SU-DHL-6 (cell line): ENCODE measurements at regions not wholly inside any gene's neighbourhood (a gene's known extent, or its start where the extent isn't known, plus 50 kb on each side); places are given as distances from the start of the nearest gene placed in this dataset.

ENCODE experiments used
- H2AFZ ChIP-seq: fragments of 200-600 bp; sonication (generic); 2 replicates; pipeline ENCODE4 v1.6.1; 2014; ENCODE audit warnings: low read depth, mild to moderate bottlenecking, moderate library complexity, mixed read lengths, antibody characterized with exemption, low read length; ENCODE audit not compliant: severe bottlenecking
- H3F3A ChIP-seq: fragments of 200-600 bp; shearing (Covaris generic); 2 replicates; pipeline ENCODE4 v1.6.0; 2016; ENCODE audit warnings: antibody characterized with exemption, mild to moderate bottlenecking; ENCODE audit not compliant: insufficient read depth
- H3K27ac ChIP-seq: fragments of 200-600 bp; sonication (generic); 2 replicates; pipeline ENCODE4 v1.5.1; 2016; ENCODE audit warnings: low read depth, mild to moderate bottlenecking, low read length, moderate library complexity, mixed read lengths
- H3K27me3 ChIP-seq: fragments of 200-600 bp; sonication (generic), shearing (Covaris generic); 2 replicates; pipeline ENCODE4 v1.6.0; 2014; ENCODE audit warnings: mild to moderate bottlenecking, low read length
- H3K36me3 ChIP-seq: fragments of 200-600 bp; sonication (generic); 2 replicates; pipeline ENCODE4 v1.6.1; 2014; ENCODE audit warnings: mild to moderate bottlenecking, low read length, mixed read lengths
- H3K4me2 ChIP-seq: fragments of 300-600, 200-600 bp; shearing (Covaris generic), sonication (generic); 2 replicates; pipeline ENCODE4 v1.6.0; 2014; ENCODE audit warnings: low read length, low read depth, mild to moderate bottlenecking; ENCODE audit not compliant: poor library complexity, severe bottlenecking
- H3K4me3 ChIP-seq: fragments of 200-600 bp; sonication (generic); 2 replicates; pipeline ENCODE4 v1.5.1; 2014; ENCODE audit warnings: antibody characterized with exemption, low read length, mild to moderate bottlenecking, mixed read lengths; ENCODE audit not compliant: insufficient read depth, poor library complexity, severe bottlenecking
- H3K79me2 ChIP-seq: fragments of 200-600 bp; sonication (generic); 2 replicates; pipeline ENCODE4 v1.6.1; 2014; ENCODE audit warnings: mild to moderate bottlenecking, low read length, moderate library complexity; ENCODE audit not compliant: insufficient read depth
- H3K9ac ChIP-seq: fragments of 200-600 bp; sonication (generic); 2 replicates; pipeline ENCODE4 v1.7.0; 2014; ENCODE audit warnings: mild to moderate bottlenecking, low read length
- H3K9me2 ChIP-seq: fragments of 200-600 bp; sonication (generic); replicated peaks from 2 replicates; pipeline ENCODE4 v1.6.1; 2014; ENCODE audit warnings: low read length; ENCODE audit not compliant: insufficient read depth
- H3K9me3 ChIP-seq: fragments of 200-600 bp; sonication (generic); 2 replicates; pipeline ENCODE4 v1.6.1; 2014; ENCODE audit warnings: low read length, mixed read lengths; ENCODE audit not compliant: insufficient read depth
- H4K20me1 ChIP-seq: fragments of 200-600 bp; sonication (generic); 2 replicates; pipeline ENCODE4 v1.6.1; 2014; ENCODE audit warnings: low read depth, mild to moderate bottlenecking, antibody characterized with exemption, low read length, moderate library complexity, mixed read lengths
- EZH2phosphoT487 ChIP-seq: fragments of 200-600 bp; sonication (generic), shearing (Covaris generic); conservative IDR thresholded peaks from 2 replicates; pipeline ENCODE4 v1.6.1; 2018; ENCODE audit warnings: mild to moderate bottlenecking, antibody characterized with exemption, low read length, moderate library complexity, mixed read lengths
- TF ChIP-seq, protein P1 (sequence below): fragments of 200-600 bp; sonication (generic); IDR thresholded peaks from one replicate; pipeline ENCODE4 v1.5.1; 2017; ENCODE audit warnings: antibody characterized with exemption, mild to moderate bottlenecking, low read length, moderate library complexity; ENCODE audit not compliant: insufficient read depth, poor library complexity, severe bottlenecking

DNA sequence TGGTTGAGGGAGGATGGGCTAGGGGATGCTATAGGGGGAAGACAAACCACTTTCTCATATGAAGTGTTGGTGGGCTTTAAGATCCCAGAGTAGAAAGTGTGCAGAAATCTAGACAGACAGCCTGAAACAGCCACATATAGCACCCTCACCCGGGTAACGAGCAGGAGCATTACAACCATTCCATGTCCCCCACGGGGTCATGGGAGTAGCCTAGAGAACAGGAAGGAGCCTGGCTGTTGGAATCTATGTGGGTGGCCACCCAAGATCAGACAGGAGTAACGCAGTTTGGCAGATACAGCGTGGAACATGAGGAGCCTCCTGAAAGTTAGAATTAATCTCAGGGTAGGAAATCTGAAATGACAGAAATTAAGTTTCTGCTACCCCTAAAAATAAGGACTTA lies 146.1 kb upstream of the RAI14 start:
- Histone ChIP-seq H3K27ac (no peak overlapping the region), H3K4me3 (no peak overlapping the region), H3K4me2 (no peak overlapping the region), H3F3A (no peaks in the 10 kb centered on the region), H3K9me3 (no peaks in the 10 kb centered on the region), H4K20me1 (no peaks in the 10 kb centered on the region), H3K79me2 (no peaks in the 10 kb centered on the region), H3K36me3 (no peaks in the 10 kb centered on the region), H3K9ac (no peak overlapping the region), H2AFZ (no peak overlapping the region), H3K27me3 (no peaks in the 10 kb centered on the region), H3K9me2 (no peaks in the 10 kb centered on the region)
- TF ChIP-seq EZH2phosphoT487: no peak
- TF ChIP-seq, protein P1, sequence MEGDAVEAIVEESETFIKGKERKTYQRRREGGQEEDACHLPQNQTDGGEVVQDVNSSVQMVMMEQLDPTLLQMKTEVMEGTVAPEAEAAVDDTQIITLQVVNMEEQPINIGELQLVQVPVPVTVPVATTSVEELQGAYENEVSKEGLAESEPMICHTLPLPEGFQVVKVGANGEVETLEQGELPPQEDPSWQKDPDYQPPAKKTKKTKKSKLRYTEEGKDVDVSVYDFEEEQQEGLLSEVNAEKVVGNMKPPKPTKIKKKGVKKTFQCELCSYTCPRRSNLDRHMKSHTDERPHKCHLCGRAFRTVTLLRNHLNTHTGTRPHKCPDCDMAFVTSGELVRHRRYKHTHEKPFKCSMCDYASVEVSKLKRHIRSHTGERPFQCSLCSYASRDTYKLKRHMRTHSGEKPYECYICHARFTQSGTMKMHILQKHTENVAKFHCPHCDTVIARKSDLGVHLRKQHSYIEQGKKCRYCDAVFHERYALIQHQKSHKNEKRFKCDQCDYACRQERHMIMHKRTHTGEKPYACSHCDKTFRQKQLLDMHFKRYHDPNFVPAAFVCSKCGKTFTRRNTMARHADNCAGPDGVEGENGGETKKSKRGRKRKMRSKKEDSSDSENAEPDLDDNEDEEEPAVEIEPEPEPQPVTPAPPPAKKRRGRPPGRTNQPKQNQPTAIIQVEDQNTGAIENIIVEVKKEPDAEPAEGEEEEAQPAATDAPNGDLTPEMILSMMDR: no peak

DNA sequence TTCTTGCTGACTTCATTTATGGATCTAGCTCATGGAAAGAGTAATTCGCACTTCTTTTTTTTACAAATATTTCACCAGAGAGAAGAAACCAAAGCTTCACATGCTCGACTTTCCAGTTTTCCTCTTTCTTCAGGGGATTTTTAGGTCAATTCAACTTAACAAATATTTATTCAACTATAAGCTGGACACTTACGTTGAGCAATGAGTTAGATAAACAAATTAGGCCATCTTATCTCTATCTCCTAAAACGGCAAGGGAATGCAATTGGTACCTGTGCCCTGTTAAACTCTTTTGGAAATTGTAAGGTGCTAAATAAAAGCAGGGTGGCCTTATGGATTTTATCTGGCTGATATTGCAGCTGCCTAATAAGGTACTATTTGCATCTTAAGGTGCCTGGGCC lies 145.1 kb upstream of the RAI14 start:
- Histone ChIP-seq H3K36me3 (no peaks in the 10 kb centered on the region), H2AFZ (no peak overlapping the region), H3F3A (no peaks in the 10 kb centered on the region), H3K27ac (no peak overlapping the region), H3K9me3 (no peaks in the 10 kb centered on the region), H3K79me2 (no peaks in the 10 kb centered on the region), H4K20me1 (no peaks in the 10 kb centered on the region), H3K4me2 (no peak overlapping the region), H3K9me2 (no peaks in the 10 kb centered on the region), H3K4me3 (no peak overlapping the region), H3K27me3 (no peaks in the 10 kb centered on the region), H3K9ac (no peak overlapping the region)
- no peak for TF ChIP-seq EZH2phosphoT487
- TF ChIP-seq, protein P1: no peak

DNA sequence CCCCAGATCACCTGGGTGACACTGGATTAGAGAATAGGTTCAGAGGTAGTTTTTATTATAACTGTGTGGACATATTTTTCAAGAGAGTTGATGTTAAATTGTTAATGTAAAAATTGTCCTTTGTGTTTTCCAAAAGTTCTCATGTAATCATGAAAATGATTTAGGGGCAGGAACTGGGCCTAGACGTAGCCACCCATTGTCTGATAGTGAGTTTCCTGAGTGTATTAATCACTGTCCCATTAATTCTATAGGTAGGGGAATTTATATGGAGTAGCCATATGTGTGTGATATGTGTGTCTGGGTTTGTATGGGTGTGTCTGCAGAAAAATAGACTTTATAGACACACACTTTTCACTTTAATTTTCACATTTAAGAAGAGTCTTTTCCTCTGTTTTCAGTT lies 144.6 kb upstream of the RAI14 start:
- Histone ChIP-seq H3K9ac (no peak overlapping the region), H4K20me1 (no peaks in the 10 kb centered on the region), H3K27ac (no peak overlapping the region), H3F3A (no peaks in the 10 kb centered on the region), H3K4me3 (no peak overlapping the region), H3K36me3 (no peaks in the 10 kb centered on the region), H3K79me2 (no peaks in the 10 kb centered on the region), H3K4me2 (no peak overlapping the region), H3K27me3 (no peaks in the 10 kb centered on the region), H3K9me2 (no peaks in the 10 kb centered on the region), H2AFZ (no peak overlapping the region), H3K9me3 (no peaks in the 10 kb centered on the region)
- TF ChIP-seq, protein P1: no peak
- no peak for TF ChIP-seq EZH2phosphoT487

DNA sequence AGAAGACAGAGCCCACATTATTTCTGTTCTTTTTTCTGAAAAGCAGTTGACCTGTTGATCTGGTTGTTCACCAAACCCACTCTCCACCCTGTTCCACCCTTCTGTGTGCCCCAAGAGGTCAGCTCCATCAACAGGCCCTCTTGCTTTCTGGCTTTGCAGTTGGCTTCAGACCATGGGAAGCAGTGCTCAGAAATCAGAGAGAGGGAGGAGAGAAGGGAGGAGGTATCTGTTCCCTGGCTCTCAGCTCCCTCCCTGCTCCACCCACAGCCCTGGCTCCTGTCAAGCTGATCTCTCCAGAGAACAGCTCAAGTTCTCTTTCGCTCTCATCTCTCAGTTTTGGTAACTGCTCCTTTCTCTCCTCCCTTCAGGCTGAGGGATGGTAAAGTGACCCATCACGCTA lies 144.2 kb upstream of the RAI14 start:
- Histone ChIP-seq H3F3A (no peaks in the 10 kb centered on the region), H3K9me3 (no peaks in the 10 kb centered on the region), H3K4me2 (no peak overlapping the region), H2AFZ (no peak overlapping the region), H3K36me3 (no peaks in the 10 kb centered on the region), H3K9ac (no peak overlapping the region), H3K9me2 (no peaks in the 10 kb centered on the region), H3K4me3 (no peak overlapping the region), H3K79me2 (no peaks in the 10 kb centered on the region), H3K27me3 (no peaks in the 10 kb centered on the region), H3K27ac (no peak overlapping the region), H4K20me1 (no peaks in the 10 kb centered on the region)
- no peak for TF ChIP-seq EZH2phosphoT487
- TF ChIP-seq, protein P1: no peak
